AG20443 (cell line): ENCODE measurements at regions not wholly inside any gene's neighbourhood (a gene's known extent, or its start where the extent isn't known, plus 50 kb on each side); places are given as distances from the start of the nearest gene placed in this dataset.
"Not testable (repeated sequence)": the region's sequence is repeated elsewhere in the genome, so short reads cannot be mapped to it uniquely, and the experiment has no call there.

Experiments
- DNase-seq: peaks from one replicate; pipeline ENCODE4 v3.0.0; 2012; ENCODE audit warnings: low spot score, mixed read lengths

GRCh38 chr3:74830845-74831244 is 216.4 kb upstream of the CNTN3 start:
- DNase-seq = not testable (repeated sequence)

- DNase-seq = not testable (repeated sequence)
Observed at GRCh38 chr3:74825404-74825803, 210.9 kb upstream of the CNTN3 start.

- no peak for DNase-seq
Observed at GRCh38 chr3:74824366-74824765, 209.9 kb upstream of the CNTN3 start.

GRCh38 chr3:74814181-74814580 is 199.7 kb upstream of the CNTN3 start:
- DNase-seq = no peak

GRCh38 chr3:74812756-74813155 is 198.3 kb upstream of the CNTN3 start:
- DNase-seq = no peak

- no peak for DNase-seq
Observed at GRCh38 chr3:74808506-74809275, 194.2 kb upstream of the CNTN3 start.

- no peak for DNase-seq
Observed at GRCh38 chr3:74801924-74802323, 187.5 kb upstream of the CNTN3 start.

- no peak for DNase-seq
Observed at GRCh38 chr3:74789111-74789510, 174.7 kb upstream of the CNTN3 start.

GRCh38 chr3:74787011-74787410 is 172.6 kb upstream of the CNTN3 start:
- no peak for DNase-seq

- DNase-seq = no peak
Observed at GRCh38 chr3:74771401-74771800, 156.9 kb upstream of the CNTN3 start.

- DNase-seq = no peak
Observed at GRCh38 chr3:74768010-74768409, 153.6 kb upstream of the CNTN3 start.

GRCh38 chr3:74766405-74766804 is 151.9 kb upstream of the CNTN3 start:
- no peak for DNase-seq

GRCh38 chr3:74763830-74764229 is 149.4 kb upstream of the CNTN3 start:
- no peak for DNase-seq

- no peak for DNase-seq
Observed at GRCh38 chr3:74756674-74757073, 142.2 kb upstream of the CNTN3 start.

GRCh38 chr3:74752290-74752689 is 137.8 kb upstream of the CNTN3 start:
- DNase-seq = no peak

- DNase-seq = no peak
Observed at GRCh38 chr3:74751775-74752174, 137.3 kb upstream of the CNTN3 start.

GRCh38 chr3:74750901-74751300 is 136.4 kb upstream of the CNTN3 start:
- DNase-seq = no peak

GRCh38 chr3:74739242-74739641 is 124.8 kb upstream of the CNTN3 start:
- DNase-seq = no peak

GRCh38 chr3:74722211-74722610 is 107.8 kb upstream of the CNTN3 start:
- DNase-seq = no peak

GRCh38 chr3:74713977-74714376 is 99.5 kb upstream of the CNTN3 start:
- no peak for DNase-seq

- no peak for DNase-seq
Observed at GRCh38 chr3:74711913-74712512, 97.6 kb upstream of the CNTN3 start.

GRCh38 chr3:74709951-74710350 is 95.5 kb upstream of the CNTN3 start:
- DNase-seq = no peak

- DNase-seq = peak; percentile 20
Observed at GRCh38 chr3:74693696-74694393, 79.4 kb upstream of the CNTN3 start.
